ENCODE measurements at regions not wholly inside any gene's neighbourhood (a gene's known extent, or its start where the extent isn't known, plus 50 kb on each side); places are given as distances from the start of the nearest gene placed in this dataset.

GRCh38 chr10:78318305-78318704 is 284.6 kb downstream of the RPS24 start:
- CTCF ChIA-PET: no interaction called here
- BruUV-seq (replicated peaks): no TSS peak
- POLR2A ChIA-PET (ENCODE audit: low non-redundant PET): no interaction called here
- no peaks in the 10 kb centered on the region for H3K36me3 ChIP-seq (ENCODE audit: insufficient read depth, low read length, poor library complexity, severe bottlenecking)
- H3K4me3 ChIP-seq (ENCODE audit: low read depth, low read length, poor library complexity, severe bottlenecking): no peak overlapping the region
- H3K27me3 ChIP-seq (replicated peaks; ENCODE audit: insufficient read depth, low read depth, low read length, poor library complexity): no peaks in the 10 kb centered on the region
- TF ChIP-seq CTCF (conservative IDR thresholded peaks at IDR 0.05; ENCODE audit: low read depth, low read length) (no peak), EZH2 (IDR thresholded peaks at IDR 0.05; ENCODE audit: borderline replicate concordance, low read depth, low read length, poor library complexity, severe bottlenecking) (no peak)
- no peak for DNase-seq (ENCODE audit: low spot score)
- H3K27ac ChIP-seq (ENCODE audit: low read depth, low read length, poor library complexity, severe bottlenecking): no peak overlapping the region
- H3K4me1 ChIP-seq (ENCODE audit: insufficient read depth, low read length, poor library complexity, severe bottlenecking): no peaks in the 10 kb centered on the region
- no peaks in the 10 kb centered on the region for H3K9me3 ChIP-seq (ENCODE audit: low read depth, low read length, poor library complexity, severe bottlenecking)
- intact Hi-C loops (cut with micrococcal nuclease; ENCODE audit: unreplicated experiment): no loop called here

GRCh38 chr10:78319371-78319770 is 285.7 kb downstream of the RPS24 start:
- ChIA-PET POLR2A (ENCODE audit: low non-redundant PET) (no interaction called here), CTCF (no interaction called here)
- intact Hi-C loops (cut with micrococcal nuclease; ENCODE audit: unreplicated experiment): no loop called here
- Histone ChIP-seq H3K36me3 (ENCODE audit: insufficient read depth, low read length, poor library complexity, severe bottlenecking) (no peaks in the 10 kb centered on the region), H3K27me3 (replicated peaks; ENCODE audit: insufficient read depth, low read depth, low read length, poor library complexity) (no peaks in the 10 kb centered on the region), H3K9me3 (ENCODE audit: low read depth, low read length, poor library complexity, severe bottlenecking) (no peaks in the 10 kb centered on the region), H3K4me3 (ENCODE audit: low read depth, low read length, poor library complexity, severe bottlenecking) (no peak overlapping the region), H3K27ac (ENCODE audit: low read depth, low read length, poor library complexity, severe bottlenecking) (no peak overlapping the region), H3K4me1 (ENCODE audit: insufficient read depth, low read length, poor library complexity, severe bottlenecking) (no peaks in the 10 kb centered on the region)
- no peak for DNase-seq (ENCODE audit: low spot score)
- TF ChIP-seq EZH2 (IDR thresholded peaks at IDR 0.05; ENCODE audit: borderline replicate concordance, low read depth, low read length, poor library complexity, severe bottlenecking): no peak
- no peak for TF ChIP-seq CTCF (conservative IDR thresholded peaks at IDR 0.05; ENCODE audit: low read depth, low read length)
- BruUV-seq (replicated peaks): no TSS peak

- no peak for DNase-seq (ENCODE audit: low spot score)
- H3K4me1 ChIP-seq (ENCODE audit: insufficient read depth, low read length, poor library complexity, severe bottlenecking): no peaks in the 10 kb centered on the region
- TF ChIP-seq EZH2 (IDR thresholded peaks at IDR 0.05; ENCODE audit: borderline replicate concordance, low read depth, low read length, poor library complexity, severe bottlenecking): no peak
- TF ChIP-seq CTCF (conservative IDR thresholded peaks at IDR 0.05; ENCODE audit: low read depth, low read length): no peak
- no peak overlapping the region for H3K4me3 ChIP-seq (ENCODE audit: low read depth, low read length, poor library complexity, severe bottlenecking)
- ChIA-PET POLR2A (ENCODE audit: low non-redundant PET) (no interaction called here), CTCF (no interaction called here)
- H3K36me3 ChIP-seq (ENCODE audit: insufficient read depth, low read length, poor library complexity, severe bottlenecking): no peaks in the 10 kb centered on the region
- H3K9me3 ChIP-seq (ENCODE audit: low read depth, low read length, poor library complexity, severe bottlenecking): no peaks in the 10 kb centered on the region
- BruUV-seq (replicated peaks): no TSS peak
- H3K27ac ChIP-seq (ENCODE audit: low read depth, low read length, poor library complexity, severe bottlenecking): no peak overlapping the region
- intact Hi-C loops (cut with micrococcal nuclease; ENCODE audit: unreplicated experiment): no loop called here
- no peaks in the 10 kb centered on the region for H3K27me3 ChIP-seq (replicated peaks; ENCODE audit: insufficient read depth, low read depth, low read length, poor library complexity)
Measured at GRCh38 chr10:78319841-78320240, 286.2 kb downstream of the RPS24 start.
